ENCODE measurements at regions not wholly inside any gene's neighbourhood (a gene's known extent, or its start where the extent isn't known, plus 50 kb on each side); places are given as distances from the start of the nearest gene placed in this dataset.

DNA sequence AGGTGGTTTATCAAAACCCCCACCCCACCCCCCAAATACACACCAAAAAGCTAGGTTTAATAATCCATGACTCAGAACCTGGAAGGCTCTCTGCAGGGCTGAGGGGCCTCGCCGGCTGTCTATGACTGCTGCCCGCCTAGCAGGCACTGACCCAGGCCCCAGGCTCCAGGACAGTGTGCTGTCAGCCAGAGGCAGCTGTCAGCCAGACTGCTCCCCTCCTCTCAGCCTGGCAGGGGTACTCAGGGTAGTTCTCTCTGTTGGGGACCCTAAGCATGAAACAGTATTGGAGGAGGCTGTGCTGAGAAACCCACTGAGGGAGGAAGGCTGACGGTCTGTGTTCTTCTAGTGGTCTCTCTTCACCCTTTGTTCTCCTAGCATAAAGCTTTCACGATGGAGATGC, 90.3 kb downstream of the CCDC185 start:
- TF ChIP-seq, protein P1, sequence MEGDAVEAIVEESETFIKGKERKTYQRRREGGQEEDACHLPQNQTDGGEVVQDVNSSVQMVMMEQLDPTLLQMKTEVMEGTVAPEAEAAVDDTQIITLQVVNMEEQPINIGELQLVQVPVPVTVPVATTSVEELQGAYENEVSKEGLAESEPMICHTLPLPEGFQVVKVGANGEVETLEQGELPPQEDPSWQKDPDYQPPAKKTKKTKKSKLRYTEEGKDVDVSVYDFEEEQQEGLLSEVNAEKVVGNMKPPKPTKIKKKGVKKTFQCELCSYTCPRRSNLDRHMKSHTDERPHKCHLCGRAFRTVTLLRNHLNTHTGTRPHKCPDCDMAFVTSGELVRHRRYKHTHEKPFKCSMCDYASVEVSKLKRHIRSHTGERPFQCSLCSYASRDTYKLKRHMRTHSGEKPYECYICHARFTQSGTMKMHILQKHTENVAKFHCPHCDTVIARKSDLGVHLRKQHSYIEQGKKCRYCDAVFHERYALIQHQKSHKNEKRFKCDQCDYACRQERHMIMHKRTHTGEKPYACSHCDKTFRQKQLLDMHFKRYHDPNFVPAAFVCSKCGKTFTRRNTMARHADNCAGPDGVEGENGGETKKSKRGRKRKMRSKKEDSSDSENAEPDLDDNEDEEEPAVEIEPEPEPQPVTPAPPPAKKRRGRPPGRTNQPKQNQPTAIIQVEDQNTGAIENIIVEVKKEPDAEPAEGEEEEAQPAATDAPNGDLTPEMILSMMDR (conservative IDR thresholded peaks at IDR 0.05 in 1 of 2, IDR thresholded peaks at IDR 0.05 in 1 of 2; ENCODE audit: extremely low read depth in 1 of 2, insufficient read depth in 1 of 2, low read depth in 1 of 2, low read length in 2 of 2), result no peak
- no peak for TF ChIP-seq EZH2 (IDR thresholded peaks at IDR 0.05; ENCODE audit: borderline replicate concordance, low read length)

All from mammary epithelial cell (primary cell).